ENCODE measurements at regions not wholly inside any gene's neighbourhood (a gene's known extent, or its start where the extent isn't known, plus 50 kb on each side); places are given as distances from the start of the nearest gene placed in this dataset.

GRCh38 chr11:130783323-130783722 lies 133.0 kb downstream of the SNX19 start:
- no peak for TF ChIP-seq CTCF (IDR thresholded peaks at IDR 0.05)
- no peak for TF ChIP-seq POLR2A (IDR thresholded peaks at IDR 0.05)
- intact Hi-C loops (cut with DNase I; ENCODE audit: low total_unique reads), result no loop called here
- 89 to 95% methylated on average over 2 of the region's 2 CpGs for WGBS, 2 donors
- no peak for DNase-seq (ENCODE audit: low spot score in 2 of 2)
- H3K4me3 ChIP-seq (ENCODE audit: low read depth, poor library complexity, severe bottlenecking), result no peak overlapping the region

GRCh38 chr11:130785380-130786116 lies 130.7 kb downstream of the SNX19 start:
- WGBS, 2 donors, result 72 to 74% methylated on average over 4 of the region's 4 CpGs
- no peak overlapping the region for H3K4me3 ChIP-seq (ENCODE audit: low read depth, poor library complexity, severe bottlenecking)
- no peak for DNase-seq (ENCODE audit: low spot score in 2 of 2)
- intact Hi-C loops (cut with DNase I; ENCODE audit: low total_unique reads), result no loop called here
- TF ChIP-seq POLR2A (IDR thresholded peaks at IDR 0.05) (no peak), CTCF (IDR thresholded peaks at IDR 0.05) (no peak)

- WGBS, 2 donors, result 82 to 84% methylated on average over 5 of the region's 5 CpGs
These were observed 129.7 kb downstream of the SNX19 start for GRCh38 chr11:130786586-130786985.

GRCh38 chr11:130787092-130787616 lies 129.1 kb downstream of the SNX19 start:
- TF ChIP-seq CTCF (IDR thresholded peaks at IDR 0.05) (no peak), POLR2A (IDR thresholded peaks at IDR 0.05) (no peak)
- intact Hi-C loops (cut with DNase I; ENCODE audit: low total_unique reads), result no loop called here
- 77 to 79% methylated on average over 8 of the region's 8 CpGs for WGBS, 2 donors
- H3K4me3 ChIP-seq (ENCODE audit: low read depth, poor library complexity, severe bottlenecking), result no peak overlapping the region
- no peak for DNase-seq (ENCODE audit: low spot score in 2 of 2)

More at GRCh38 chr11:130786586-130786985, 129.7 kb downstream of the SNX19 start:
- no peak for DNase-seq (ENCODE audit: low spot score in 2 of 2)
- intact Hi-C loops (cut with DNase I; ENCODE audit: low total_unique reads), result no loop called here
- H3K4me3 ChIP-seq (ENCODE audit: low read depth, poor library complexity, severe bottlenecking), result no peak overlapping the region
- TF ChIP-seq POLR2A (IDR thresholded peaks at IDR 0.05), result no peak
- no peak for TF ChIP-seq CTCF (IDR thresholded peaks at IDR 0.05)

GRCh38 chr11:130787973-130788570 lies 128.2 kb downstream of the SNX19 start:
- no peak for DNase-seq (ENCODE audit: low spot score in 2 of 2)
- 91 to 96% methylated on average over 1 of the region's 1 CpG for WGBS, 2 donors
- no peak overlapping the region for H3K4me3 ChIP-seq (ENCODE audit: low read depth, poor library complexity, severe bottlenecking)
- intact Hi-C loops (cut with DNase I; ENCODE audit: low total_unique reads), result no loop called here
- no peak for TF ChIP-seq POLR2A (IDR thresholded peaks at IDR 0.05)
- TF ChIP-seq CTCF (IDR thresholded peaks at IDR 0.05), result no peak
